ENCODE measurements at regions not wholly inside any gene's neighbourhood (a gene's known extent, or its start where the extent isn't known, plus 50 kb on each side); places are given as distances from the start of the nearest gene placed in this dataset.

DNA sequence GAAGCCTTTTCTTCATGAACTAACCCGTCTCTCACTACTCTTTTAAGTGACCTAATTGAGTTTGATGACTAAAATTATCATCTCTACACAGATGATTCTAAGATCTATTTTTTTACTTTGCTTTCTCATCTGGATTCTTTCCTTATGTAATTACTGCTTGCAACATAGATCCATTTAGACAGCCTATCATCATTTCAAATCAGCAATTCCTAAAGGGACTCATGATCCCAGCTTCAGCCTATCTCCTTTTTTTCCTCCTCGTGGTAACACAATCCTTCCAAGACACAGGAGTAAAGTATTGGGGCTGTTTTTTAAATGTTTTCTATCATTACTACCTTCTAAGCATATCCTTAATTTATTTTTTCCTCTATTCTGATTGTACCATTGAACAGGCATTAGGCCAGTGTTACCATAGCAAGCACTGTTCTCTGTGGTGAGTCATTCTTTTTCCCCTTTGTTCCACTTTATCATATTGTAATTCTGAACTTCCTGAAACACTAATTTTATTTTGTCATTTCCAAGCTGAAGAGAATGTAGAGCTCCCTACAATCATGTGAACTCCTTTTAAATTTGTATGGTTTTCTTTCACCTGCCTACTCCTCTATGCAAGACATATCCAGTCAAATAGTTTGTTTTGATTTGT is 190.4 kb upstream of the FAR2 start:
- Mint-ChIP-seq H3K27me3 (ENCODE audit: low read depth) (no peaks in the 10 kb centered on the region), H3K4me1 (peaks cover 42% of the 10 kb centered on the region), H3K9me3 (no peaks in the 10 kb centered on the region), H3K4me3 (no peak overlapping the region), H3K27ac (peak overlapping the region in 1 of 3 experiments; percentile 10), H3K36me3 (ENCODE audit: low read depth) (no peaks in the 10 kb centered on the region)
- TF ChIP-seq CTCF (IDR thresholded peaks at IDR 0.05; ENCODE audit: unreplicated experiment in 3 of 3): no peak

DNA sequence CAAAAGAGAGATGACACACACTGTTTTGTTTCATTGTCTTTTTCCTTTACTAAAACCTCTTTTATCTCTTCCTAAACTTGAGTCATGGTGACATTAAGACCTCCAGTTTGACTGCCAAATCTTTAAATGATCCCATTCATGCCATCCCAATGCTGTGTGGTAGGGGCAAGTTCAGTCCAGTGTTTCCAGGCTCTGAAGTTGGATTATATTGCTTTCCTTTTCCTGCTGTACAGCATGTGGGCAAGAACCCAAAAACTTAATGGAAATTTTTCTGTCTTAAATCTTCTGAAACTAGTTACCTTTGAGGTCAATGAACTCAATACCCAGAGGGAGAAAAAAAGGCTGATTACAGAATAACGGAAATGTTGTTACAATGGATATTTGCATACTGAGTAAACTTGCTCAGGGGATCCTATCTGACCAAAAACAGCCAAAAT is 187.1 kb upstream of the FAR2 start:
- H3K36me3 Mint-ChIP-seq (ENCODE audit: low read depth): no peaks in the 10 kb centered on the region
- H3K27me3 Mint-ChIP-seq (ENCODE audit: low read depth): no peaks in the 10 kb centered on the region
- peak overlapping the region in 2 of 3 experiments; percentile 5 to 68 for H3K27ac Mint-ChIP-seq
- H3K9me3 Mint-ChIP-seq: no peaks in the 10 kb centered on the region
- no peak for TF ChIP-seq CTCF (IDR thresholded peaks at IDR 0.05; ENCODE audit: unreplicated experiment in 3 of 3)
- H3K4me3 Mint-ChIP-seq: no peak overlapping the region
- peaks cover 57% of the 10 kb centered on the region for H3K4me1 Mint-ChIP-seq

- TF ChIP-seq CTCF (IDR thresholded peaks at IDR 0.05; ENCODE audit: unreplicated experiment in 3 of 3): peak in 2 of 3 experiments; percentile 17 to 34
- H3K9me3 Mint-ChIP-seq: no peaks in the 10 kb centered on the region
- peak overlapping the region in 1 of 3 experiments; percentile 68 for H3K27ac Mint-ChIP-seq
- H3K27me3 Mint-ChIP-seq (ENCODE audit: low read depth): no peaks in the 10 kb centered on the region
- no peaks in the 10 kb centered on the region for H3K36me3 Mint-ChIP-seq (ENCODE audit: low read depth)
- H3K4me3 Mint-ChIP-seq: no peak overlapping the region
- H3K4me1 Mint-ChIP-seq: peaks cover 65% of the 10 kb centered on the region
Measured at GRCh38 chr12:28963554-28963953, 185.5 kb upstream of the FAR2 start.

- H3K36me3 Mint-ChIP-seq (ENCODE audit: low read depth): no peaks in the 10 kb centered on the region
- H3K27ac Mint-ChIP-seq: peak overlapping the region; percentile 68 to 89 (median 84)
- peak overlapping the region in 1 of 3 experiments; percentile 16 for H3K4me3 Mint-ChIP-seq
- H3K4me1 Mint-ChIP-seq: peaks cover 55% of the 10 kb centered on the region
- H3K27me3 Mint-ChIP-seq (ENCODE audit: low read depth): no peaks in the 10 kb centered on the region
- H3K9me3 Mint-ChIP-seq: no peaks in the 10 kb centered on the region
- TF ChIP-seq CTCF (IDR thresholded peaks at IDR 0.05; ENCODE audit: unreplicated experiment in 3 of 3): no peak
Measured at GRCh38 chr12:28966046-28966780, 182.9 kb upstream of the FAR2 start.

GRCh38 chr12:28967426-28967825 is 181.7 kb upstream of the FAR2 start:
- Mint-ChIP-seq H3K4me1 (peaks cover 45% of the 10 kb centered on the region), H3K27ac (no peak overlapping the region), H3K4me3 (no peak overlapping the region), H3K27me3 (ENCODE audit: low read depth) (no peaks in the 10 kb centered on the region), H3K9me3 (no peaks in the 10 kb centered on the region), H3K36me3 (ENCODE audit: low read depth) (no peaks in the 10 kb centered on the region)
- no peak for TF ChIP-seq CTCF (IDR thresholded peaks at IDR 0.05; ENCODE audit: unreplicated experiment in 3 of 3)

Data from nephron (organoid).